DLD1 (cell line): ENCODE measurements at regions not wholly inside any gene's neighbourhood (a gene's known extent, or its start where the extent isn't known, plus 50 kb on each side); places are given as distances from the start of the nearest gene placed in this dataset.

Source experiments
- in situ Hi-C: cut with HindIII; loops from 2 replicates; pipeline ENCODE4 v1.10.0; 2017; ENCODE audit warnings: low sequenced_read_pairs

DNA sequence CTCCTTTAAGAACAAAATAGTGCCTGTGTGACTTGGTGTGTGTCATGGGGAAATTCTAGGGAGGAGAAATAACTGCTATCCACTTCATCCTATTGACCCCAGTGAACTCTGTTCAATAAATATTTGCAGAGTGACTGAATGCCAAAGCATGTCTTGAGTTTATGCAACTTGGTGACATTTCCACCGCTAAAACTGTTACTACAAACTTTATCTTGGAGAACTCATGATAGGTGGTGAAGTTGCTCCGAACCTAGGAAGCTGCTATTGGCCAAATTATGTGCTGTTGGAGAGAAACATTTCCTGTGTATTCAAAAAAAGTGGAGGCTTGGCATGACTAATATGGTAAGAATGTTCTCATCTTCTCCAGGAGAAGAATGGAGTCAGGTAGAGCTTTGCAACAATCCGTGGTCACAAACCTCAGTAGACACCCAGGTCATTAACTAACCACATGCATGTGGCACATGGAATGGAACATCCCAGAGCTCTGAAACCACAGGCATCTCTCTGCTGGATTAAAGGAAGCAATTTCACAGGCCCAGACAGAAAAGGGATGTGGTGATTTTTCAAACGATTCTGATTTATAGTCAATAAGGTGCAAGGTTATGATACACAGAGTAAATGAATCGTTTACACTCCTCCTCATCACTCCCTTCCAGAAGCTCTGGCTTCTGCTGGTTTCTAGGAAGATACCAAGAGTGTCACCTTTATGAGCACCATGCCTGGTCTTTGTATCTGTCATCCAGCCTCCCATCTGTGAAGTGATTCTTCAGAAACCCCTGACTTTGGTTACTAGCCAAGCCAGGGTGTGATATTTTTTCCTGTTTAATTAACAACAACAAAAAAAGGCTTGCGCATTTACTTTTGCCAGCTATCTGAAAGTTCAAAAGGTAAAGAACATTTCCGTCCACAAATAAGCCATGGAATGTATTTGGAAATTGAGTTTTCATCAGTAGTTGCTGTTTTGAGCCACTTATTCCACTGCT, 361.1 kb downstream of the TGFB2 start:
- in situ Hi-C loops: no loop called here

DNA sequence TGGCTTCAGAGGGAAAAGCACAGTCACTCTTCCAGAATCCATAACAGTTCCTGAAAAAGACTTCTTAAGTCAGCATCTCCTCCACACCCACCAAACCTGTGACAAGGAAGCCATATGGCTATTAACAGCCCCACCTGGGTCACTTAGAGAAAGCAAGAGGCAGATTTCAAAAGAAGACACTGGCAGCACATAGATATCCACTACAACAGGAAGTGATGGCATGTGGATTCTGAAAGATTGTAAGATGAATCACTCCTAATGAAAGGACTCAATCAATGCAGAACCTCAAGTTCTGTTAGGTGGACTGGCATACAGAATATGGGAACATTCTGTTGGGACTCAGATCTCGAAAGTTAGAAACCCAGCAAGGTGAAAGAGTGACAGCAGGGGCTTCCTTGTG, 365.9 kb downstream of the TGFB2 start:
- in situ Hi-C loops: no loop called here

DNA sequence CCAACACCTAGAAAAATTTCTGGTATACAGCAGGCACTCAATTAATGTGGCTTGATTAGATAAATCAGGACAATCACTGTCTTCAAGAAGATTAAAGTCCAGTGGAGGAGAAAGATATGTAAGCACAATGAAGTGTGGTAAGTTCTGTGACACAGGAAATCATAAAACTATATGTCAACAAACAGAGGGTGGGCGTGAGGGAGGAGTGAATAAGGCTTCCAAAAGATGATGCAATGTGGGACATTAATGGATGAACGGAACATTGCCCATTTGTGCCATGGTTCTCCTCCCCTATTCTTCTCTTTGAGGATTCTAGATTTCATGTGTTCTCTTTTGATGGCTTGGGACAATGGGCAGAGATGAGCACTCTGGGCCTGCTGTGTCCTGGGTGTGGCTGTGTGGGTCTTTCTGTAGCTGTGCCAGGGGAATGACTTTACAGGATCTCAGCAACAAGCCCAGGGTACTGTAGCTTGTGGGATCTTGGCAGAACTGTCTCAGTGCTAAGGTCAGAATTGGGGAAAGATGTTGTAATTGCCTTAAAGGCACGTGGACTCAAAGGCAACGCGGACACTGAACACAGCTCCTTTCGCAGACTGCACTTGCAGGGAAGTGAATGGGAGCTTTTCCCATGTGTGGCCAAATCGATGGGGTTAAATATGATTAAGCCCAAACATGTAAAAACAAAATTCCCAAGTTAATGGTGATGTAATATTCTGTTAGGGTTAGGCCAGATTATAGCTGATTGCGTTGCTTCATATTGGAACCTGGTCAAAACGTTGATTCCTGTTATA, 366.9 kb downstream of the TGFB2 start:
- in situ Hi-C loops: no loop called here

DNA sequence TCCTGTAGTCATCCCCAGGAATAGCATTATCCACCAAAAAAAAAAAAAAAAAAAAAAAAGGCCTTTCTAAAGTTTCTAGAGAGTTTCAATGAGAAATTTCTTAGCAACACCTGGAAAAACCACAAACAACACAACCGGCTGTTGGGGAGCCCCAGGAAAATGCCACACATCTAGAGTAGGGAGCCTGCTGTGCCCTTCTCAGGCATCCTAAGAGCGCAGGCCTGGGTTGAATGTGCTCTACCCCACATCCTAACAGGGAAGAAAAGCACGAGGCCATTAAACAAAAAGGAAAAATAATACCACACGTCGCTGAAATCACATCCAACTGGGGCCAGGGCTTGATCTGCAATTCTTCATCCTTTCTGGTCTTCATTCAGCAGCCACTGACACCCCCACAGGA, 367.5 kb downstream of the TGFB2 start:
- in situ Hi-C loops: no loop called here

DNA sequence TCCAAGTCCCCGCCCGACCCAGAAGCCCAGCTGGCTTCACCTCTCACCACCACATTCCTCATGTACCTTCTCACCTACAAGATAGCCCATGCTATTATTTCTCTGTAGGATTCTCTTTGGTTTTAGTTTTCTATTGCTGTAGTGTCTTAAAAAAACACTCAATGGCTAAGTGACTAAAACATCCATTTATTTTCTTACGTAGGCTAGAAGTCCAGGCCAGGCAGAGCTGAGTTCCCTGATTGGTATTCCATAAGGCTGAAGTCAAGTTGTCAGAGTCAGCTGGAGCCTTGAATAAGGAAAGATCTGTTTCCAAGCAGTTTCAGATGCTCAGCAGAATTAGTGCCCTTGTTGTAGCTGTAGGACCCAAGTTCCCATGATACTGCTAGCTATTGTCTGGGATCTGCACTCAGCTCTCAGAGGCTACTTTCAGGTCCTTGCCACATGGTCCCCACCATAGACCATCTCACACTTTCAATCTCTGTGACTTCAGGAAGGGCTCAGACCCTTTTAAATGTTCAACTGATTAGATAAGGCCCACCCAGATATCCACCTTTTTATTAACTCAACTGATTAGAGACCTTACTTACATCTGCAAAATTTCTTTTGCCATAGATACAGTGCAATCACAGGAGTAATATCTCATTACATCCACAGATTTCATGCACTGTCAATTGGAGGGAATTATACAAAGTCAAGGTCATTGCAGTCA, 371.0 kb downstream of the TGFB2 start:
- in situ Hi-C loops: no loop called here

DNA sequence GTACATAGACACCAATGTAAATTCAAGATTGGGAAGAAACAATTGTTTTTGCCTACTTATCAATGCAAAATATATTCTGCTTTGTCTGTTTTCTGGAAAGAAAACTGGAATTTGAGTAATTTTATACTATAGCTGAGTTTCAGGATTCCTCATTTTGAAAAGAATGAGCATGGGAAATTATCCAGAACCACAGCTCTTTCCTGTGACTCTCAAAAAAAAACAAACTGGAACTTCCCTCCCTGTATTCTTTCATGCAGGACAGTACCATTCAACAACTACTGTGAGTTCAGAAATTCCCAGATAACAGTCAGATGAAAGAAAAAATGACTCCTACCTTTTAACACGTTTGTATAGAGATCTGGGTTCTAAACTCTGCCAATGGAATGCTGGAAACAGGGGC, 372.4 kb downstream of the TGFB2 start:
- in situ Hi-C loops: no loop called here

DNA sequence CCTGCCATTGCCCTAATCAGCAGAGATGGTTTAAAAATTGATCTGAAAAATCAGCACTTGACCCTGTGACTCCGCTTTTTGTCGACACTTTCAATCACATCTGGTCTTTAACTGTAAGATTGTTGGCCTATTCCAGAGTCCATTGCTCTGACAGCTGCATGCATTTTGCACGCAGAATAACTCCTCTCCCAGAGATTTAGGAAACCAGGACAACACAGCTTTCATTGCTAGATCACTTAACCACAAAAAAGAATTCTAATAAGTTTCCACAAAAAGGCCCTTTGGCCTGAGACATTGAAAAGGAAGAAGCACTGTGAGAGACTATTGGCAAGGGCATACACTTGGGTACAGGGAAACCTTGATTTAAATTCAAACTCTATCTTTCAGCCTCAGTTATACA, 373.1 kb downstream of the TGFB2 start:
- in situ Hi-C loops: no loop called here

DNA sequence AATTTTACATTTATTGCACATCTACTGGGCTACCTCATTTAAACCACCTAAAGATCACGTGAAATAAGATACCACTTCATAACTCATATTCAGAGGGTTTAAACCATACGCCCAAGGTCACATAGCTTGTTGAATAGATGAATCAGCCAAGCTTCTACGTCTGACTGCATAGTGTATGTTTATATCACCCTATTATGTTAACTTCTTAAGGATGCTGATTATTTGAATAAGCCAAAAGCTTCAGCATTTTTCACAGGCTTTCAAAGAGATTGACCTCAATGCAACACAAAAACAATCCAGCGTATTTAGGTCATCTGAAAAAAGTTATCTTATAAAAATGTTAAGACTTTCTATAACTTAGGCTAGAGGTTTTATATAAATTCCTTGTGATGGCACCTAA, 373.8 kb downstream of the TGFB2 start:
- in situ Hi-C loops: no loop called here

DNA sequence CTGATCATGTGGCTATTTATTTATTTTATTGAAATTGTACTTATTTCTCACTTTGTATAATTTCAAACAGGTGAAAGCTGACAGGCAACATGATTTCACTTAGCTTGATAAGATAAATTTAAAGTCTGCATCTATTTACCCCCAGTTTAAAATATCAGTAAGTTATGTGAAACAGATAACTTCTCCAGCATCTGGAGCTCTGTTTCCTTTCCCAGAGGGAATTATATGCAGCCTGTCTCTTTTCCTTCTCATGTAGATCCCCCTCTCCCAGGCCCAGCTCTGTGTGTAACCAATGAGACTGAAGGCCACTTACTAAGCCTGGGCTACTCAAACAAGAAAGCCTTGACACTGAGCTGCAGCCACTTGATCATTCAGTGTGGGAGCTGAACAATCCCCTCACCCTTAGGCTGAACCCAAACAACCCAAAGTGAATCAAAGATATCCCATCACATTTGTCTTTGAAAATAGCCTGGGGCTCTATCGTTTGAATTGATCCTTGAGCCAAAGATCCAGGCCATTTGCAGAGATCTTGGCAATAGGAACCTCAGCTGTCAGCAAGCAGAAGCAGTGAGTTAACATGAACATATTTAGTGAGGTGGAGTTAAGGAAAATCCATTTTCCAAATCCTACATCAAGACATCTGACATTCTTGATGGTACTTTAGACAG, 383.9 kb downstream of the TGFB2 start:
- in situ Hi-C loops: no loop called here

DNA sequence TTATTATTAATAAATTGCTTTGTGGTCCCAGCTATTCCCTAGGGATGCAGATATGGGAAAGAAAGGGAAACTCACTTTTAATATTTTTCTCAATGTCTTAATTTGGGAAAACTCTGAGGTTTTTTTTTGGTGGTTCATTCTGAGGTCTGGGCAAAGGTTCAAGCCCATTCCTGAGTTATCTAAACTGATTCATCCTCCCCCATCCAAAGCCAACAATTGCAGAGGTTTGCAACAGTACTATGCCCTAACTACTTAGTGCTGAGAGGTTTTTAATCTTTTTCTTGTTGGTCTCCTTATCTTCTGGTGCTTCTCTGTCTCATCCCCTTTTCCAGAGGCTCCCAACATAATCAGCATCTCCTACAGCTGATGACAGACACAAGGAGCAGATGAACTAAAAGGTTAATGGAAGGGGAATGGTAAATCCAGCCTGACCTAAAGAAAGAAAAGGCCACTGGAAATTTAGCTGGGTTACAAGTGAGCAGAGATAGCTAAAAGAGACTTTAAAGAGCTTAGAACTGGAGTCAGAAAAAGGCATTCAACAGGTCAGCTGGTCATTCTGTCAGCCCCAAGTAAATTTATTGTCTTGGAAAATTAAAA, 390.4 kb downstream of the TGFB2 start:
- in situ Hi-C loops: no loop called here

DNA sequence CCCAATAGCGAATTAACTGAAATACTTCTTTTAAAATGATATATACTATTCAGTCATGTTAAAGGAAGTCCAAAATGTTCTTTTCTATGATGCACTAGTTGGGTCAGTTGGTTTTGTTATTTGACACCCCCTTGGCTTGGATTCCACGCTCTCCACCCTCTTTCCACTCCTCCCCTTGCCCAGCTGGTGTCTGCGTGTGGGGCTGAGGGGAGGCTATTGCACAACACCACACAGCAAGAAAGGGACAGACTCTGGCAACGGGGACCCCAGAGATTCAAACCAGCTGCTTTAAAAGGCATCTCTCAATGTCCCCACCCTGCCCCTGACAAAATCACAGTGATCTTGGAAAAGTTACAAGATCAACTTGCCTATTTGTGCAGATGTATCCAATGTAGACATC, 394.3 kb downstream of the TGFB2 start:
- in situ Hi-C loops: no loop called here

DNA sequence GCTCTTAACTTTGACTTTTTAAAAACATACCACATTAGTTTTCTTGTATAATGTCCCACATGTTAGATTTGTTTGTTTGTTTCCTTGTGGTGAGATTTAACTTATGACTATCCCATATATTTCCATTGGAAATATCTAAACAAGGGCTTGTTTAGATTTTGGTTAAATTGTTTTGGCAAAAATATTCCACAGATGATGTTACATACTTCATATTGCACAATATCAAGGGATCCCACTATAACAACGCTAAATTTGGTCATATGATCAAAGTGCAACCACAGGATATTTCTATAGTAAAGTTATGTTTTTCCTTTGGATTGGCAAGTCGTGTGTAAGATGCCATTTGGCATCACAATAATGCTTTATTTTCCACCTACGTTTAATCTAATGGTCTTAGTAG, 396.7 kb downstream of the TGFB2 start:
- in situ Hi-C loops: no loop called here

DNA sequence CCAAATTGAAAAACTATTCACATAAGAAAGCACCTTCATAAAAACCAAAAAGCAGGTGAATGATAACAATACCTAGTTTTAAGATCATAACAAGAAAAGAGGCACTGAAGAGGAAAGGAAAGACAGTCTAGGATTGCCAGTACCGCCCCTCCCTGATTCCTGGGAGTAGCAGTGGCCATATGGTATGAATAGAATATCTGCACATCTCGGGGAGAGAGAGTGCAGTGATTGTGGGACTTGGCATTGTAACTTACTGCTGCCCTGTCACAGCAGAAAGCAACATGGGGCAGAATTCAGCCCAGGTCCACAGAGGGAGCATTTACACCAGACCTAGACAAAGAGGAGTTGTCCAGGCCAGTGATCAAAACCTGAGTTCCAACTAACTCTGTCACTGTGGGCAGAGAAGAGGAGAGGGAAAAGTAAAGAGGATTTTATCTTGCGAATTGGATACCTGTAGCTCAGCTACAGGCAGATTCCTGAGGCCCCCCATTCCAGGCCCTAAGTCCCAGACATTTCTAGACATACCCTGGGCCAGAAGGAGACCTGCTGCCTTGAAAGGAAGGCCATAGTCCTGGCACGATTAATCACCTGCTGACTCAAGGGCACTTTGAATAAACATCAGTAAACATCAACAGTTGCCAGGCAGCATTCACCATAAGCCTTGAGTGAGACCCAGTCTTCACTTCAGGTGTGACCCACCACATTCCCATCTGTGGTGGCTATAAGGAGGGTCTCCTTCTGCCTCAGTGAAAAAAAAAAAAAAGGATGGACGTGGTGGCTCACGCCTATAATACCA, 397.5 kb downstream of the TGFB2 start:
- in situ Hi-C loops: no loop called here

DNA sequence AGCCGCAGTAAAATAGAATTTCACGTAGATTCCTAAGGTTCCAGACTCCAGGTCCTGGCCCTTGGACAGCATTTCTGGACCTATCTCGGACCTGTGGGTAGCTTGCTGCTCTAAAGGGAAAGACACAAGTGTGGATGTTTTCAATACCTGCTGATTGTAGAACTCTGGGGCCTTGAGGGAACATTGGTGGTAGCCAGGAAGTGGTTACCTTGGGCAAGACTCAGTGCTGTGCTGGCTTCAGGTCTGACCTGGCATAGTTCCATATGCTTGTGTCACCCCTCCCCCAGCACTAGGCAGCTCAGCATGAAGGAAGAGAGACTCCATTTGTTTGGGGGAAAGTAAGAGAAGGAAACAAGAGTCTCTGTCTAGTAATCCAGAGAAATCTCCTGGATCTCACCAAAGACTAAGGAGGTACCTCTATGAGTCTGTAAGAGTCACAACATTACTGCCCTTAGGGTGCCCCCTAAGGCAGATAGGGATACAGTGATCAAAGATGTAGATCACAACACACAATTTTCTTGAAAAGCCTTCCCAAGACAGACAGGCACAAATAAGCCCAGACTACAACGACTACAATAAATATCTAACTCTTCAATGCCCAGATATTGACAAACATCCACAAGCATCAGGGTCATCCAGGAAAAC, 398.8 kb downstream of the TGFB2 start:
- in situ Hi-C loops: no loop called here

DNA sequence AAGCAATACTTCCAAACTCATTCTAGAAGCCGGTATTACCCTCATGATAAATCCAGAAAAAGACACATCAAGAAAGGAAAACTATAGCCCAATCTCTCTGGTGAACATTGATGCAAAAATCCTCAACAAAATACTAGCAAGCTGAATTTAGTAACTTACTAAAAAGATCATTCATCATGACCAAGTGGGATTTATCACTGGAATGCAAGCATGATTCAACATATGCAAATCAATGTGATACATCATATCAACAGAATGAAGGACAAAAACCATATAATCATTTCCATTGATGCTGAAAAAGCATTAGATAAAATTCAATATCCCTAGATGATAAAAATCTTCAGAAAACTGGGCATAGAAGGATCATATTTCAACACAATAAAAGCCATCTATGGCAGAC, 402.9 kb downstream of the TGFB2 start:
- in situ Hi-C loops: no loop called here

DNA sequence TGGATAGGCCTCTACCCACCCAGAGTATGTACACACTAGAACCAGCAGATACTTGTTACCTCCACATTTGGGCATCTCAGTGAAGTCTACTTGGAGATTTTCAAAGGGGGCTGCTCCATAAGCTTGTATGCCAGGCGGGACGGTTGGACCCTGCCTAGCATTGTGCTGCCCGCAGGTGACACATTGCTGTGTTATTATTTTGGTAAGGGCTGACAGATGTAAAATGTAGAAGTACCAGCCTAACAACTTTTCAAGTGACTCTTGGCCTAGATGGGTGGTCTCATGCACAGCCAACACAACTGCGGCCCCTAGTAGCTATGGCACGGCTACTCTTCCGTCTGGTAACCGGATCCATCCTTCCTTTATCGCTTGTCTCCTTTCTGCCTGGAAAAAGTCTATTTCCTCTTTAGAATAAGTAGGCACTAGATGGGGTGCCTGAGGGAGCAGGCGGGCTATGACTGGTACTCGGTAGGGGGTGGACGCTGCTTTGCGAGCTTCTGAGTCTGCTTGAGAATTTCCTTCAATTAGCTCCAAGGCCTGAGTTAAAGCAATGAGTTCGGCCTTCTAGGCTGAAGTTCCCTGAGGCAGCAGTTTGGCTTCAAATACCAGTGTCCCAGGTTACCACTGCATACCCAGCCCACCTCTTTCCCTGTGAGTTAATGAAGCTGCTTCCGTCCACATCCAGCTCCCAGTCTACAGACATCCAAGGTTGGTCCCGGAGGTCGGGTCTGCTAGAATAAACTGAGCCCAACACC, 405.3 kb downstream of the TGFB2 start:
- in situ Hi-C loops: no loop called here

DNA sequence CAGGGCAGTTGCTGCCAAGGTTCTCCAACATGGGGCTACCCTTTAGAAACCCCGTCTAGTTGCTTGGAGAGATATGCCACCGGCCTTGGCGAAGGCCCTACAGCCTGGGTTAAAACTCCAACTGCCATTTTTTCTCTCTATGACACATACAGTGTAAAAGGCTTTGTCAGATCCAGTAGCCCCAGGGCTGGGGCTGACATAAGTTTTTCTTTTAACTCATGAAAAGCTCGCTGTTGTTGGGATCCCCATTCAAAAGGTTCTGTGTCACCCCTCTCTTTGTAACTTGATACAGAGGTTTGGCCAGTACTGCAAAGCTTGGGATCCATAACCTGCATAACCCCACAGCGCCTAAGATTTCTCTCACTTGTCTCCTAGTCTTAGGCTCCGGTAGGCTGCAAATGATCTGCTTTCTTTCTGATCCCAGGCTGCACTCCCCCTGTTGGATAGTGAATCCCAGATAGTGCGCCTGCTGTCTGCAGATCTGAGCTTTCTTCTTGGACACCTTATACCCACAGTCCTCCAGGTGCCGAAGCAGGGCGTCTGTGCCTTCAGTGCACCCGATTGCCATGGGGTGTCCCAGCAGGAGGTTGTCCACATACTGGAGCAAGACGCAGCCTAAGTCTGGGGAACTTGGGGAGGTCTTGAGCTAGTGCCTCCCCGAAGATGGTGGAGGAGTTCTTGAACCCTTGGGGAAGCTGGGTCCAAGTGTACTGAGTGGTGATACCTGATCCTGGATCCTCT, 406.2 kb downstream of the TGFB2 start:
- in situ Hi-C loops: no loop called here

DNA sequence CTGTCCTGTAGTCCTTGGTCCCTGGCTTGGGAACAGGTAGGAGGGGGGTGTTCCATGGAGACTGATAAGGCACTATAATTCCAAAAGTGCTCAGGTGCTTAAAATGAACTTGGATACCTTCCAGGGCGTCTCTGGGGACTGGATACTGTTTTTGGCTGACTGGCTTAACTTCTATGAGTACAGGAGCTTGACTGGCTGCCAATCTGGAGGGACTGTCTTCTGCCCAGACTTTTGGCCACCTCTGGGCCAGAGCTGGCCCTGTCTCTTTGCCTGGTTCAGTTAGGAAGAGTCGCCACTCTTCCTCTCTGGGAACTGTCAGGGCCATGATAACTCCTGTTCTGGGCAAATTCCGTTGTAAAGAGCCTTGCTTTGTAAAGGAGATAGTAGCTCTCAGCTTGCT, 407.0 kb downstream of the TGFB2 start:
- in situ Hi-C loops: no loop called here
